K562 (cell line): ENCODE measurements at regions not wholly inside any gene's neighbourhood (a gene's known extent, or its start where the extent isn't known, plus 50 kb on each side); places are given as distances from the start of the nearest gene placed in this dataset.
"Not testable (repeated sequence)": the region's sequence is repeated elsewhere in the genome, so short reads cannot be mapped to it uniquely, and the experiment has no call there.

Experiments
- ATAC-seq: fragments of 200-7000 bp; cut with Tn5 transposase; 3 replicates; pipeline ENCODE4 v1.9.1; 2020; ENCODE audit warnings: moderate library complexity
- BruUV-seq: library from RNA; stranded (reverse); fragments of 400-500 nt; replicated peaks from 2 replicates; lab custom pipeline; 2021; lab: Mats Ljungman, UMichigan
- CTCF ChIA-PET: fragments of 300-600 bp; formaldehyde crosslinking; extraction: SDS; loops from one replicate; lab custom pipeline; 2021; ENCODE audit warnings: low intra/inter-chr PET ratio; lab: Yijun Ruan, JAX
- POLR2A ChIA-PET: fragments of 300-600, 350-650 bp; sonication (Branson Sonifier 250); formaldehyde crosslinking; extraction: SDS; loops from one replicate; lab custom pipeline; 2021; ENCODE audit warnings: antibody characterized with exemption, inconsistent platforms; lab: Yijun Ruan, JAX
- DNase-seq, 4 experiments: peaks; one replicate each; pipeline versions ENCODE4 v3.0.0 to v3.0.0-alpha.2; 2011 to 2018; ENCODE audit warnings: low spot score in 3 of 4, mixed read lengths in 3 of 4; ENCODE audit errors: extremely low read depth in 1 of 4
- FAIRE-seq: peaks from 2 replicates; lab custom pipeline; 2011; peaks lifted over from hg19 to GRCh38; lab: Jason Lieb, UNC
- H2AFZ ChIP-seq: 2 replicates; pipeline ENCODE4 v1.6.0; 2011; ENCODE audit warnings: low read depth, low read length, control low read depth, inconsistent platforms
- H3K27ac ChIP-seq: fragments of 200-600 bp; 3 replicates; pipeline ENCODE4 v1.8.0; 2011; ENCODE audit warnings: low read depth, mild to moderate bottlenecking, control low read depth, inconsistent platforms, low read length, moderate library complexity, mixed read lengths; ENCODE audit errors: extremely low read depth
- H3K27me3 ChIP-seq, 2 experiments: fragments of 300-600 bp in 1 of 2; 2 replicates in 1 of 2; 3 replicates in 1 of 2; pipeline versions ENCODE4 v1.6.0 to v1.8.0; 2011; ENCODE audit warnings: inconsistent platforms in 2 of 2, low read length in 2 of 2, mild to moderate bottlenecking in 1 of 2, mixed read lengths in 1 of 2, moderate library complexity in 1 of 2; ENCODE audit not compliant: control insufficient read depth in 2 of 2, insufficient read depth in 2 of 2
- H3K36me3 ChIP-seq: fragments of 300-600 bp; 3 replicates; pipeline ENCODE4 v1.8.0; 2011; ENCODE audit warnings: mild to moderate bottlenecking, low read length, inconsistent platforms; ENCODE audit not compliant: control insufficient read depth, insufficient read depth
- H3K4me1 ChIP-seq, 2 experiments: fragments of 200-600 bp in 1 of 2; replicated peaks in 1 of 2; 2 replicates in 1 of 2; 3 replicates in 1 of 2; pipeline versions ENCODE4 v1.5.1 to v1.8.0; 2011; ENCODE audit warnings: inconsistent platforms in 2 of 2, low read length in 2 of 2, mild to moderate bottlenecking in 1 of 2, mixed read lengths in 1 of 2, moderate library complexity in 1 of 2; ENCODE audit not compliant: control insufficient read depth in 2 of 2, insufficient read depth in 2 of 2
- H3K4me2 ChIP-seq: 2 replicates; pipeline ENCODE4 v1.6.1; 2011; ENCODE audit warnings: low read length, control low read depth, inconsistent platforms, mixed read lengths; ENCODE audit not compliant: insufficient read depth
- H3K4me3 ChIP-seq: fragments of 200-600 bp; sonication (generic), shearing (Covaris generic); 2 replicates; pipeline ENCODE4 v1.5.1; 2016; ENCODE audit warnings: control low read depth, inconsistent platforms
- H3K79me2 ChIP-seq: fragments of 200-600 bp; 3 replicates; pipeline ENCODE4 v1.8.0; 2011; ENCODE audit warnings: low read length, inconsistent platforms; ENCODE audit not compliant: control insufficient read depth, insufficient read depth
- H3K9ac ChIP-seq, 2 experiments: 2 replicates each; pipeline versions ENCODE4 v1.6.0 to v1.6.1; 2011; ENCODE audit warnings: low read depth in 2 of 2, low read length in 2 of 2, control low read depth in 1 of 2, inconsistent platforms in 1 of 2, mild to moderate bottlenecking in 1 of 2, mixed read lengths in 1 of 2; ENCODE audit not compliant: insufficient read depth in 1 of 2
- H3K9me1 ChIP-seq: one replicate; pipeline ENCODE4 v1.6.0; 2011; ENCODE audit warnings: inconsistent platforms, mild to moderate bottlenecking, low read length, moderate library complexity; ENCODE audit not compliant: control insufficient read depth, insufficient read depth
- H3K9me3 ChIP-seq: replicated peaks from 2 replicates; pipeline ENCODE4 v1.5.1; 2011; ENCODE audit warnings: low read depth, low read length, inconsistent platforms; ENCODE audit not compliant: control insufficient read depth, insufficient read depth
- H4K20me1 ChIP-seq: replicated peaks from 2 replicates; pipeline ENCODE4 v1.6.1; 2011; ENCODE audit warnings: low read length, inconsistent platforms, mixed read lengths; ENCODE audit not compliant: control insufficient read depth, insufficient read depth
- WGBS: fragments of 100-300 bp; shearing (Covaris generic); methylation state at CpG from one replicate; pipeline ENCODE4 v1.1.6; 2016; ENCODE audit warnings: low coverage, mixed read lengths; ENCODE audit not compliant: insufficient coverage; ENCODE audit errors: missing lambda C conversion rate; 5-methylcytosine and 5-hydroxymethylcytosine counted together
- in situ Hi-C: fragments of 300-500 bp; cut with MboI; formaldehyde crosslinking; loops from 4 replicates; pipeline ENCODE4 v1.15.0; 2018; ENCODE audit warnings: inconsistent platforms, mixed read lengths
- intact Hi-C: fragments of 100-400 bp; cut with micrococcal nuclease; formaldehyde crosslinking; loops from 2 replicates; pipeline ENCODE4 v1.14.2; 2022

GRCh38 chr5:21315376-21315775 is 1327.4 kb upstream of the CDH18 start:
- H3K36me3 ChIP-seq, H3K9me1 ChIP-seq, intact Hi-C loops, H3K4me3 ChIP-seq, H3K27ac ChIP-seq, H2AFZ ChIP-seq, H3K9me3 ChIP-seq, H3K79me2 ChIP-seq, H4K20me1 ChIP-seq, CTCF ChIA-PET, H3K4me2 ChIP-seq, DNase-seq, H3K4me1 ChIP-seq, ATAC-seq, in situ Hi-C loops, H3K9ac ChIP-seq, BruUV-seq, POLR2A ChIA-PET, FAIRE-seq, H3K27me3 ChIP-seq: not testable (repeated sequence)
- WGBS: 0% methylated on average over 3 of the region's 3 CpGs

GRCh38 chr5:21301205-21301604 is 1313.2 kb upstream of the CDH18 start:
- H3K4me1 ChIP-seq, H3K9ac ChIP-seq, H3K9me3 ChIP-seq, H3K4me3 ChIP-seq, CTCF ChIA-PET, H3K4me2 ChIP-seq, H3K9me1 ChIP-seq, in situ Hi-C loops, H3K27ac ChIP-seq, H3K79me2 ChIP-seq, intact Hi-C loops, DNase-seq, FAIRE-seq, H3K27me3 ChIP-seq, H2AFZ ChIP-seq, H4K20me1 ChIP-seq, ATAC-seq, POLR2A ChIA-PET, BruUV-seq, H3K36me3 ChIP-seq: not testable (repeated sequence)

- H3K9me1 ChIP-seq, H3K27ac ChIP-seq: not testable (repeated sequence)
- in situ Hi-C loops: loop anchor here (25.0 kb wide), 1 partner anchor 163 kb away; no protein-coding TSS in a partner anchor
Observed at GRCh38 chr5:21274361-21274760, 1286.4 kb upstream of the CDH18 start.

More at GRCh38 chr5:21274361-21274760, 1286.4 kb upstream of the CDH18 start:
- H3K27me3 ChIP-seq, H3K36me3 ChIP-seq, H3K4me2 ChIP-seq, H2AFZ ChIP-seq, H3K9me3 ChIP-seq, CTCF ChIA-PET, POLR2A ChIA-PET, H3K4me3 ChIP-seq, intact Hi-C loops, ATAC-seq, DNase-seq, H3K4me1 ChIP-seq, BruUV-seq, FAIRE-seq, H3K79me2 ChIP-seq, H4K20me1 ChIP-seq, H3K9ac ChIP-seq: not testable (repeated sequence)
- WGBS: 2% methylated on average over 2 of the region's 2 CpGs
